Large intestine (tissue), 3 donors: ENCODE measurements at regions not wholly inside any gene's neighbourhood (a gene's known extent, or its start where the extent isn't known, plus 50 kb on each side); places are given as distances from the start of the nearest gene placed in this dataset.

ENCODE experiments used
- DNase-seq, 2 donors: peaks; one replicate each; pipeline versions ENCODE4 v3.0.0 to v3.0.0-alpha.2; 2013
- H3K27ac ChIP-seq: one replicate; pipeline ENCODE4 v1.5.1; 2013; ENCODE audit warnings: low read length
- H3K27me3 ChIP-seq: 2 replicates; pipeline ENCODE4 v1.6.1; 2013; ENCODE audit warnings: low read length; ENCODE audit not compliant: control insufficient read depth, insufficient read depth
- H3K36me3 ChIP-seq: 2 replicates; pipeline ENCODE4 v1.6.1; 2013; ENCODE audit warnings: low read length; ENCODE audit not compliant: control insufficient read depth, insufficient read depth
- H3K4me1 ChIP-seq: one replicate; pipeline ENCODE4 v1.6.1; 2013; ENCODE audit warnings: low read length; ENCODE audit not compliant: control insufficient read depth, insufficient read depth
- H3K4me3 ChIP-seq: one replicate; pipeline ENCODE4 v1.5.1; 2013; ENCODE audit warnings: low read length
- H3K9me3 ChIP-seq: one replicate; pipeline ENCODE4 v1.6.1; 2013; ENCODE audit warnings: mild to moderate bottlenecking, low read depth, low read length, moderate library complexity; ENCODE audit not compliant: control insufficient read depth
- WGBS: methylation state at CpG from one replicate; pipeline ENCODE4 v1.1.5; 2013; ENCODE audit warnings: low lambda C conversion rate; ENCODE audit not compliant: insufficient coverage; 5-methylcytosine and 5-hydroxymethylcytosine counted together

- no peaks in the 10 kb centered on the region for H3K36me3 ChIP-seq
- no peak overlapping the region for H3K4me3 ChIP-seq
- no peaks in the 10 kb centered on the region for H3K27me3 ChIP-seq
- no CpG with 5 or more reads among the region's 9 CpGs for WGBS
- H3K9me3 ChIP-seq = no peaks in the 10 kb centered on the region
- no peaks in the 10 kb centered on the region for H3K4me1 ChIP-seq
- no peak overlapping the region for H3K27ac ChIP-seq
- no peak for DNase-seq
These were observed 243.0 kb upstream of the GLI3 start for GRCh38 chr7:42479816-42480633.

GRCh38 chr7:42479452-42479815, 242.4 kb upstream of the GLI3 start:
- Histone ChIP-seq H3K36me3 (no peaks in the 10 kb centered on the region), H3K27ac (no peak overlapping the region), H3K9me3 (no peaks in the 10 kb centered on the region), H3K27me3 (no peaks in the 10 kb centered on the region), H3K4me3 (no peak overlapping the region), H3K4me1 (no peaks in the 10 kb centered on the region)
- WGBS = no CpG with 5 or more reads among the region's 3 CpGs
- DNase-seq = no peak

GRCh38 chr7:42478717-42479116, 241.7 kb upstream of the GLI3 start:
- no peaks in the 10 kb centered on the region for H3K27me3 ChIP-seq
- H3K4me3 ChIP-seq = no peak overlapping the region
- no peaks in the 10 kb centered on the region for H3K9me3 ChIP-seq
- 92% methylated on average over 2 of the region's 6 CpGs for WGBS
- H3K36me3 ChIP-seq = no peaks in the 10 kb centered on the region
- no peak for DNase-seq
- H3K4me1 ChIP-seq = no peaks in the 10 kb centered on the region
- no peak overlapping the region for H3K27ac ChIP-seq

GRCh38 chr7:42476255-42476654, 239.2 kb upstream of the GLI3 start:
- Histone ChIP-seq H3K27ac (no peak overlapping the region), H3K4me3 (no peak overlapping the region), H3K27me3 (no peaks in the 10 kb centered on the region), H3K36me3 (no peaks in the 10 kb centered on the region), H3K9me3 (no peaks in the 10 kb centered on the region), H3K4me1 (no peaks in the 10 kb centered on the region)
- WGBS = no CpG with 5 or more reads among the region's 2 CpGs
- DNase-seq = no peak

- no CpG with 5 or more reads among the region's 5 CpGs for WGBS
- Histone ChIP-seq H3K4me3 (no peak overlapping the region), H3K27me3 (no peaks in the 10 kb centered on the region), H3K36me3 (no peaks in the 10 kb centered on the region), H3K9me3 (no peaks in the 10 kb centered on the region), H3K27ac (no peak overlapping the region), H3K4me1 (no peaks in the 10 kb centered on the region)
- no peak for DNase-seq
These were observed 238.1 kb upstream of the GLI3 start for GRCh38 chr7:42475082-42475481.

GRCh38 chr7:42473099-42473498, 236.1 kb upstream of the GLI3 start:
- Histone ChIP-seq H3K27me3 (no peaks in the 10 kb centered on the region), H3K27ac (no peak overlapping the region), H3K4me3 (no peak overlapping the region), H3K9me3 (no peaks in the 10 kb centered on the region), H3K4me1 (no peaks in the 10 kb centered on the region), H3K36me3 (no peaks in the 10 kb centered on the region)
- no peak for DNase-seq
- WGBS = 100% methylated on average over 1 of the region's 5 CpGs

- H3K27me3 ChIP-seq = no peaks in the 10 kb centered on the region
- 96% methylated on average over 2 of the region's 3 CpGs for WGBS
- no peaks in the 10 kb centered on the region for H3K4me1 ChIP-seq
- no peak overlapping the region for H3K4me3 ChIP-seq
- no peaks in the 10 kb centered on the region for H3K36me3 ChIP-seq
- DNase-seq = no peak
- no peaks in the 10 kb centered on the region for H3K9me3 ChIP-seq
- H3K27ac ChIP-seq = no peak overlapping the region
These were observed 234.7 kb upstream of the GLI3 start for GRCh38 chr7:42471573-42472174.

GRCh38 chr7:42469341-42469740, 232.3 kb upstream of the GLI3 start:
- no peak for DNase-seq
- H3K4me1 ChIP-seq = no peaks in the 10 kb centered on the region
- no peaks in the 10 kb centered on the region for H3K36me3 ChIP-seq
- no peaks in the 10 kb centered on the region for H3K27me3 ChIP-seq
- 93% methylated on average over 2 of the region's 10 CpGs for WGBS
- H3K27ac ChIP-seq = no peak overlapping the region
- H3K9me3 ChIP-seq = no peaks in the 10 kb centered on the region
- no peak overlapping the region for H3K4me3 ChIP-seq

GRCh38 chr7:42468471-42468870, 231.5 kb upstream of the GLI3 start:
- no peak overlapping the region for H3K27ac ChIP-seq
- no peak for DNase-seq
- H3K27me3 ChIP-seq = no peaks in the 10 kb centered on the region
- H3K4me1 ChIP-seq = no peaks in the 10 kb centered on the region
- H3K36me3 ChIP-seq = no peaks in the 10 kb centered on the region
- H3K4me3 ChIP-seq = no peak overlapping the region
- WGBS = no CpG with 5 or more reads among the region's 7 CpGs
- H3K9me3 ChIP-seq = no peaks in the 10 kb centered on the region

- Histone ChIP-seq H3K9me3 (no peaks in the 10 kb centered on the region), H3K4me3 (no peak overlapping the region), H3K4me1 (no peaks in the 10 kb centered on the region), H3K27me3 (no peaks in the 10 kb centered on the region), H3K27ac (no peak overlapping the region), H3K36me3 (no peaks in the 10 kb centered on the region)
- DNase-seq = no peak
- WGBS = no CpG with 5 or more reads among the region's 1 CpG
These were observed 224.5 kb upstream of the GLI3 start for GRCh38 chr7:42461537-42461936.

GRCh38 chr7:42460933-42461332, 223.9 kb upstream of the GLI3 start:
- Histone ChIP-seq H3K27ac (no peak overlapping the region), H3K36me3 (no peaks in the 10 kb centered on the region), H3K4me3 (no peak overlapping the region), H3K27me3 (no peaks in the 10 kb centered on the region), H3K9me3 (no peaks in the 10 kb centered on the region), H3K4me1 (no peaks in the 10 kb centered on the region)
- no CpG with 5 or more reads among the region's 1 CpG for WGBS
- no peak for DNase-seq
